ENCODE measurements at regions not wholly inside any gene's neighbourhood (a gene's known extent, or its start where the extent isn't known, plus 50 kb on each side); places are given as distances from the start of the nearest gene placed in this dataset.
"Not testable (repeated sequence)": the region's sequence is repeated elsewhere in the genome, so short reads cannot be mapped to it uniquely, and the experiment has no call there.

GRCh38 chr1:841671-842425, 81.9 kb upstream of the SAMD11 start:
- H3K9ac ChIP-seq (ENCODE audit: insufficient read depth in 1 of 2, low read length in 2 of 2); ATAC-seq (ENCODE audit: insufficient read depth, low FRiP score); H3K27ac ChIP-seq (ENCODE audit: low read depth in 1 of 2, low read length in 1 of 2); H3K27me3 ChIP-seq (ENCODE audit: control insufficient read depth in 3 of 3, insufficient read depth in 3 of 3, low read length in 2 of 3); H3K4me3 ChIP-seq; H3K4me1 ChIP-seq (ENCODE audit: control insufficient read depth in 5 of 5, insufficient read depth in 5 of 5, low read length in 5 of 5); H3K9me3 ChIP-seq (ENCODE audit: control insufficient read depth in 4 of 4, insufficient read depth in 3 of 4, low read length in 3 of 4); DNase-seq; H3K36me3 ChIP-seq (ENCODE audit: control insufficient read depth in 4 of 4, insufficient read depth in 4 of 4, low read length in 4 of 4): not testable (repeated sequence)
- 75 to 83% methylated on average over 9 to 10 of the region's 15 CpGs for WGBS, 2 donors

- not testable (repeated sequence) for DNase-seq; H3K27me3 ChIP-seq (ENCODE audit: control insufficient read depth in 3 of 3, insufficient read depth in 3 of 3, low read length in 2 of 3); H3K9me3 ChIP-seq (ENCODE audit: control insufficient read depth in 4 of 4, insufficient read depth in 3 of 4, low read length in 3 of 4); H3K4me3 ChIP-seq; H3K9ac ChIP-seq (ENCODE audit: insufficient read depth in 1 of 2, low read length in 2 of 2); H3K4me1 ChIP-seq (ENCODE audit: control insufficient read depth in 5 of 5, insufficient read depth in 5 of 5, low read length in 5 of 5); H3K27ac ChIP-seq (ENCODE audit: low read depth in 1 of 2, low read length in 1 of 2); H3K36me3 ChIP-seq (ENCODE audit: control insufficient read depth in 4 of 4, insufficient read depth in 4 of 4, low read length in 4 of 4)
- WGBS, 2 donors, result 92 to 93% methylated on average over 10 of the region's 10 CpGs
- peak; percentile 34 for ATAC-seq (ENCODE audit: insufficient read depth, low FRiP score)
Observed at GRCh38 chr1:842799-843198, 80.9 kb upstream of the SAMD11 start.

GRCh38 chr1:843946-844345, 79.8 kb upstream of the SAMD11 start:
- not testable (repeated sequence) for H3K27ac ChIP-seq (ENCODE audit: low read depth in 1 of 2, low read length in 1 of 2); H3K4me1 ChIP-seq (ENCODE audit: control insufficient read depth in 5 of 5, insufficient read depth in 5 of 5, low read length in 5 of 5); H3K9ac ChIP-seq (ENCODE audit: insufficient read depth in 1 of 2, low read length in 2 of 2); H3K36me3 ChIP-seq (ENCODE audit: control insufficient read depth in 4 of 4, insufficient read depth in 4 of 4, low read length in 4 of 4); H3K27me3 ChIP-seq (ENCODE audit: control insufficient read depth in 3 of 3, insufficient read depth in 3 of 3, low read length in 2 of 3); H3K9me3 ChIP-seq (ENCODE audit: control insufficient read depth in 4 of 4, insufficient read depth in 3 of 4, low read length in 3 of 4); H3K4me3 ChIP-seq; DNase-seq; ATAC-seq (ENCODE audit: insufficient read depth, low FRiP score)
- WGBS, 2 donors, result 89 to 91% methylated on average over 5 of the region's 5 CpGs

DNA sequence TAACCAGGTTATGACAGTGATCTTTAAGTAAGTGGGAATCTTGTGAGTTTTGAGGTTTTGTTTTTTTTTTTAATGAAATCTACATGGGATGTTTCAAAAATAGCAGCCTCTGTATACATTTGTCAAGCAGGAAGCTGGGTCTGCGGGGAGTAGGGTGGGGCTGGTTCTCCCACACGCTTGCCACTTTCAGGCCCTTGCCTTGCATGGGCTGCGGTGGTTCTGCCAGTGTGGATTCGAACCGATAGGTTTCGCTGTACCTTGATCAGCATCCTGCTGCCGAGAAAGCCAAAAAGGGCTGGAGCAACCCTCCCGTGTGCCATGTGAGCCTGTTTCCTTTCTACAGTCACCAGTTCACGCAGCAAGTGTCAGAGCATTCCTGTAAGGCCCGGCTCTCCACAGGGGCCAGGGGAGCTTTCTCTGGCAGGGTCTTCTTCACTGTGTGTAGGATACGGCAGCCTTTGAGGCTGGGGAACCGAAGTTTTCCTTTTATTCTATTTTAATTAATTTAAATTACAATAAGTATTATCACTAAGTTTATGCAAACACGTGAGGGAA, 79.2 kb upstream of the SAMD11 start:
- Histone ChIP-seq H3K9me3 (ENCODE audit: control insufficient read depth in 4 of 4, insufficient read depth in 3 of 4, low read length in 3 of 4) (no peaks in the 10 kb centered on the region), H3K27ac (ENCODE audit: low read depth in 1 of 2, low read length in 1 of 2) (no peak overlapping the region), H3K4me3 (no peak overlapping the region), H3K9ac (ENCODE audit: insufficient read depth in 1 of 2, low read length in 2 of 2) (no peak overlapping the region), H3K27me3 (ENCODE audit: control insufficient read depth in 3 of 3, insufficient read depth in 3 of 3, low read length in 2 of 3) (no peaks in the 10 kb centered on the region), H3K36me3 (ENCODE audit: control insufficient read depth in 4 of 4, insufficient read depth in 4 of 4, low read length in 4 of 4) (peaks cover 0 to 8% (median 0%) of the 10 kb centered on the region in 4 donors), H3K4me1 (ENCODE audit: control insufficient read depth in 5 of 5, insufficient read depth in 5 of 5, low read length in 5 of 5) (peaks cover 0 to 7% (median 0%) of the 10 kb centered on the region in 5 donors)
- WGBS, 2 donors, result 66 to 74% methylated on average over 12 to 13 of the region's 13 CpGs
- ATAC-seq (ENCODE audit: insufficient read depth, low FRiP score) (no peak), DNase-seq (no peak)
- no peak for TF ChIP-seq CTCF (IDR thresholded peaks at IDR 0.05; ENCODE audit: control extremely low read depth, extremely low read depth)

GRCh38 chr1:845641-846040, 78.1 kb upstream of the SAMD11 start:
- H3K36me3 ChIP-seq (ENCODE audit: control insufficient read depth in 4 of 4, insufficient read depth in 4 of 4, low read length in 4 of 4); ATAC-seq (ENCODE audit: insufficient read depth, low FRiP score); H3K9ac ChIP-seq (ENCODE audit: insufficient read depth in 1 of 2, low read length in 2 of 2); H3K27me3 ChIP-seq (ENCODE audit: control insufficient read depth in 3 of 3, insufficient read depth in 3 of 3, low read length in 2 of 3); H3K9me3 ChIP-seq (ENCODE audit: control insufficient read depth in 4 of 4, insufficient read depth in 3 of 4, low read length in 3 of 4); DNase-seq; H3K27ac ChIP-seq (ENCODE audit: low read depth in 1 of 2, low read length in 1 of 2); H3K4me1 ChIP-seq (ENCODE audit: control insufficient read depth in 5 of 5, insufficient read depth in 5 of 5, low read length in 5 of 5); H3K4me3 ChIP-seq: not testable (repeated sequence)
- WGBS, 2 donors, result 80 to 86% methylated on average over 3 of the region's 3 CpGs

DNA sequence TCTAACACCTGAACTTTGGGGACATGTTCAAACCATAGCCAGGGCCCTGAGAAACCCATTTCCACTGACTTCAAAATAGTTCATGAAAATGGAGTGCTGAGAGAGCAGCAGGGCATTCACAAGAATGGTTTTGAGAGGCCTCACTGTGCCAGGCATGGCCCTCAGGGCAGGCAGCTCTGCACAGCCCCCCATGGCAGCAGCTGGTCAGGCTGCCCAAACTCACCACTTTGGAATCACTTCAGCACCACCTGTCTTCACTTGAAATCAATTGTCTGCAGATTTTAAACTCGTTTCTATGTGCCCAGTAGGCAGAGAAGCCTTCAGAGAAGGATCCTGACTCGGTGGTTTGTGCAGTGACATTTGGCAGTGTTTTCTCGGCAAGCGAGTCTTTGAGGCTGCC, 73.8 kb upstream of the SAMD11 start:
- DNase-seq; H3K36me3 ChIP-seq (ENCODE audit: control insufficient read depth in 4 of 4, insufficient read depth in 4 of 4, low read length in 4 of 4); H3K27me3 ChIP-seq (ENCODE audit: control insufficient read depth in 3 of 3, insufficient read depth in 3 of 3, low read length in 2 of 3); H3K4me3 ChIP-seq; ATAC-seq (ENCODE audit: insufficient read depth, low FRiP score); H3K9ac ChIP-seq (ENCODE audit: insufficient read depth in 1 of 2, low read length in 2 of 2); H3K4me1 ChIP-seq (ENCODE audit: control insufficient read depth in 5 of 5, insufficient read depth in 5 of 5, low read length in 5 of 5); H3K9me3 ChIP-seq (ENCODE audit: control insufficient read depth in 4 of 4, insufficient read depth in 3 of 4, low read length in 3 of 4); H3K27ac ChIP-seq (ENCODE audit: low read depth in 1 of 2, low read length in 1 of 2): not testable (repeated sequence)
- 87 to 94% methylated on average over 4 of the region's 4 CpGs for WGBS, 2 donors

- 88 to 89% methylated on average over 3 to 4 of the region's 4 CpGs for WGBS, 2 donors
- not testable (repeated sequence) for H3K9ac ChIP-seq (ENCODE audit: insufficient read depth in 1 of 2, low read length in 2 of 2); H3K27ac ChIP-seq (ENCODE audit: low read depth in 1 of 2, low read length in 1 of 2); ATAC-seq (ENCODE audit: insufficient read depth, low FRiP score); H3K4me3 ChIP-seq; H3K4me1 ChIP-seq (ENCODE audit: control insufficient read depth in 5 of 5, insufficient read depth in 5 of 5, low read length in 5 of 5); H3K9me3 ChIP-seq (ENCODE audit: control insufficient read depth in 4 of 4, insufficient read depth in 3 of 4, low read length in 3 of 4); H3K36me3 ChIP-seq (ENCODE audit: control insufficient read depth in 4 of 4, insufficient read depth in 4 of 4, low read length in 4 of 4); H3K27me3 ChIP-seq (ENCODE audit: control insufficient read depth in 3 of 3, insufficient read depth in 3 of 3, low read length in 2 of 3)
- DNase-seq, result peak; percentile 25 to 32 (median 29)
Observed at GRCh38 chr1:850318-850717, 73.4 kb upstream of the SAMD11 start.
